HG02973 (cell line): ENCODE measurements at regions not wholly inside any gene's neighbourhood (a gene's known extent, or its start where the extent isn't known, plus 50 kb on each side); places are given as distances from the start of the nearest gene placed in this dataset.
A peak's percentile ranks its signal among the peaks of the same experiment; 100 is the strongest.

Experiments
- ATAC-seq: cut with Tn5 transposase; IDR thresholded peaks from one replicate; pipeline ENCODE4 v1.9.1; 2021; ENCODE audit warnings: moderate library complexity; ENCODE audit not compliant: unreplicated experiment

- ATAC-seq: no peak
These were observed 129.4 kb upstream of the CXCR4 start for GRCh38 chr2:136247204-136247950.

GRCh38 chr2:136246086-136246669, 128.2 kb upstream of the CXCR4 start:
- peak; percentile 93 for ATAC-seq

GRCh38 chr2:136245211-136245610, 127.3 kb upstream of the CXCR4 start:
- no peak for ATAC-seq

GRCh38 chr2:136244536-136244885, 126.6 kb upstream of the CXCR4 start:
- ATAC-seq: no peak

GRCh38 chr2:136243638-136244535, 125.9 kb upstream of the CXCR4 start:
- no peak for ATAC-seq

- ATAC-seq: no peak
These were observed 124.8 kb upstream of the CXCR4 start for GRCh38 chr2:136242687-136243277.

- no peak for ATAC-seq
These were observed 124.2 kb upstream of the CXCR4 start for GRCh38 chr2:136242100-136242499.

GRCh38 chr2:136239079-136239685, 121.2 kb upstream of the CXCR4 start:
- ATAC-seq: no peak

GRCh38 chr2:136238286-136239078, 120.5 kb upstream of the CXCR4 start:
- ATAC-seq: peak; percentile 88

- no peak for ATAC-seq
These were observed 118.1 kb upstream of the CXCR4 start for GRCh38 chr2:136236019-136236418.

GRCh38 chr2:136235546-136235945, 117.6 kb upstream of the CXCR4 start:
- no peak for ATAC-seq

- ATAC-seq: no peak
These were observed 116.3 kb upstream of the CXCR4 start for GRCh38 chr2:136234261-136234660.

GRCh38 chr2:136233298-136233697, 115.3 kb upstream of the CXCR4 start:
- no peak for ATAC-seq

- ATAC-seq: no peak
These were observed 114.7 kb upstream of the CXCR4 start for GRCh38 chr2:136232456-136233172.

GRCh38 chr2:136230464-136230863, 112.5 kb upstream of the CXCR4 start:
- no peak for ATAC-seq

- ATAC-seq: no peak
These were observed 109.0 kb upstream of the CXCR4 start for GRCh38 chr2:136226903-136227302.

- no peak for ATAC-seq
These were observed 108.2 kb upstream of the CXCR4 start for GRCh38 chr2:136225950-136226835.

GRCh38 chr2:136223274-136223673, 105.3 kb upstream of the CXCR4 start:
- no peak for ATAC-seq

- no peak for ATAC-seq
These were observed 104.9 kb upstream of the CXCR4 start for GRCh38 chr2:136222862-136223261.
